ENCODE measurements at regions not wholly inside any gene's neighbourhood (a gene's known extent, or its start where the extent isn't known, plus 50 kb on each side); places are given as distances from the start of the nearest gene placed in this dataset.

GRCh38 chr1:60634106-60634505, 448.3 kb upstream of the NFIA start:
- DNase-seq (ENCODE audit: low spot score) (no peak), ATAC-seq (no peak)
- Mint-ChIP-seq H3K27me3 (ENCODE audit: low read depth) (no peaks in the 10 kb centered on the region), H3K27ac (no peak overlapping the region), H3K4me1 (peaks cover 12% of the 10 kb centered on the region), H3K9me3 (no peaks in the 10 kb centered on the region), H3K4me3 (no peak overlapping the region), H3K36me3 (no peaks in the 10 kb centered on the region)
- no peak for TF ChIP-seq ZNF121 (CRISPR knock-in tag; IDR thresholded peaks at IDR 0.05)
- no peak for TF ChIP-seq JAZF1 (CRISPR knock-in tag; IDR thresholded peaks at IDR 0.05)
- TF ChIP-seq MYBL2 (CRISPR knock-in tag; IDR thresholded peaks at IDR 0.05), result no peak
- no peak for TF ChIP-seq MLX (CRISPR knock-in tag; IDR thresholded peaks at IDR 0.05)
- TF ChIP-seq ZSCAN18 (CRISPR knock-in tag; IDR thresholded peaks at IDR 0.05), result no peak
- TF ChIP-seq CREB1 (CRISPR knock-in tag; IDR thresholded peaks at IDR 0.05), result no peak
- no peak for TF ChIP-seq FOXP4 (CRISPR knock-in tag; IDR thresholded peaks at IDR 0.05)
- TF ChIP-seq IRF1 (CRISPR knock-in tag; IDR thresholded peaks at IDR 0.05), result no peak
- no peak for TF ChIP-seq MAX (CRISPR knock-in tag; IDR thresholded peaks at IDR 0.05)
- no peak for TF ChIP-seq AR (CRISPR knock-in tag; IDR thresholded peaks at IDR 0.05)
- no peak for TF ChIP-seq FOXJ3 (CRISPR knock-in tag; IDR thresholded peaks at IDR 0.05; ENCODE audit: borderline replicate concordance)
- no peak for TF ChIP-seq ZBTB43 (CRISPR knock-in tag; IDR thresholded peaks at IDR 0.05)
- POLR2A ChIA-PET, result no interaction called here
- CTCF ChIA-PET, result no interaction called here

- ChIA-PET POLR2A (no interaction called here), CTCF (no interaction called here)
- DNase-seq (ENCODE audit: low spot score) (no peak), ATAC-seq (no peak)
- no peaks in the 10 kb centered on the region for H3K36me3 Mint-ChIP-seq
- no peaks in the 10 kb centered on the region for H3K9me3 Mint-ChIP-seq
- H3K27ac Mint-ChIP-seq, result no peak overlapping the region
- no peak overlapping the region for H3K4me3 Mint-ChIP-seq
- no peaks in the 10 kb centered on the region for H3K27me3 Mint-ChIP-seq (ENCODE audit: low read depth)
- peaks cover 27% of the 10 kb centered on the region for H3K4me1 Mint-ChIP-seq
- no peak for TF ChIP-seq GRHL2 (CRISPR knock-in tag; IDR thresholded peaks at IDR 0.05; ENCODE audit: insufficient replicate concordance, severe bottlenecking)
- TF ChIP-seq ATF6 (CRISPR knock-in tag; IDR thresholded peaks at IDR 0.05), result no peak
- no peak for TF ChIP-seq GABPB1 (CRISPR knock-in tag; IDR thresholded peaks at IDR 0.05)
- TF ChIP-seq ZNF317 (CRISPR knock-in tag; IDR thresholded peaks at IDR 0.05; ENCODE audit: borderline replicate concordance, low read depth), result no peak
- no peak for TF ChIP-seq FOXJ3 (CRISPR knock-in tag; IDR thresholded peaks at IDR 0.05; ENCODE audit: borderline replicate concordance)
- no peak for TF ChIP-seq PRDM15 (CRISPR knock-in tag; IDR thresholded peaks at IDR 0.05)
- TF ChIP-seq ZNF219 (CRISPR knock-in tag; IDR thresholded peaks at IDR 0.05; ENCODE audit: borderline replicate concordance), result no peak
- TF ChIP-seq FOXP1 (CRISPR knock-in tag; IDR thresholded peaks at IDR 0.05; ENCODE audit: borderline replicate concordance), result no peak
- no peak for TF ChIP-seq SOX15 (CRISPR knock-in tag; IDR thresholded peaks at IDR 0.05)
Observed at GRCh38 chr1:60622486-60622885, 459.9 kb upstream of the NFIA start.
